GM21786 (cell line): ENCODE measurements at regions not wholly inside any gene's neighbourhood (a gene's known extent, or its start where the extent isn't known, plus 50 kb on each side); places are given as distances from the start of the nearest gene placed in this dataset.

Experiments
- ATAC-seq: cut with Tn5 transposase; IDR thresholded peaks from one replicate; pipeline ENCODE4 v1.9.1; 2021; ENCODE audit not compliant: unreplicated experiment

DNA sequence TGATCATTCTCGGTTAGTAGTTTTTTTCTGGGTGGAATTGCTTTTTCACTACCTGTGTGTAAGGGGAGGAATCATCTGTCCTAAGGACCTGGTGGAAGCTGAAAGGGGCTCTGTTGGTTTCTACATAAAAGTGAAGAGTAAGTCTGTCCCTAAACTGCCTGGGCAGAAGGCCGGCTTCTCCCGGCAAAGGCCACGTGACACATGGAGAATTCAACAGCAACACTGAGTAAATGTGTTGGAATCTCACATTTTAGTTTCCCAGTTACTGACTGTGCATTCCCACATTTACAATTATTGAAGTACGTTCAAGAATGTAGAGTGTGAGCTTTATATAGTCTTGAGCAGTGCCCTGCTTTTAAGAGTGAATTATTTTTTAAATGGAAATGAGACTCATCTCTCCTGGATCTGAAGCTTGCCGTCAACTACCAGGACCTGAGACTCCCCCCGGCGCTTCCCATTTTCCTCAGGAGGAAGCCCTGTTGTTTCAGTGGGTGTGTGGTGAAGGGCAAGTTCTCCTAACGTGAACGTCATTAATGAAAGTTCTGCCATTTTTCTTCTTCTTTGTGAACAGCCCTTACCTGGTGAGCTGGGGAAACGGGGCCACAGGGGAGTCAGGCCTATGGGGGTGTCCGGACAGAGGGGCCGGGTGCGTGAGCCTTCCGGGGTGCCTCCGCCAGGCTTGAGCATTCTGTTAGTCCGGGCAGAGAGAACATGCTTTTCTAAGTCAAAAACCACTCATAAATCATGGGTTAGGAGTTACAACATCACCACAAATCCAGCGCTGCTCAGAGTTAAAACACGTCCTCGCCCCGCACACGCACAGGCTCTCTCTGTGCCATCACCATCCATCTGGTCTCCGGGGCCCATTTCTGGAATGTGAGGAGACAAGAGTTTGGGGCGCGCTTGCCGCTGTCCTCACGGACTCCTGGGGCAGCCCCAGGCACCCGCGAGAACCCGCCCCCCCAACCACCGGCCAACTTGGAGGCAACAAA lies 56.6 kb upstream of the SMOC2 start:
- ATAC-seq = no peak

- no peak for ATAC-seq
Observed at GRCh38 chr6:168385037-168385759, 55.8 kb upstream of the SMOC2 start.

- ATAC-seq = no peak
Observed at GRCh38 chr6:168385858-168386735, 54.9 kb upstream of the SMOC2 start.

DNA sequence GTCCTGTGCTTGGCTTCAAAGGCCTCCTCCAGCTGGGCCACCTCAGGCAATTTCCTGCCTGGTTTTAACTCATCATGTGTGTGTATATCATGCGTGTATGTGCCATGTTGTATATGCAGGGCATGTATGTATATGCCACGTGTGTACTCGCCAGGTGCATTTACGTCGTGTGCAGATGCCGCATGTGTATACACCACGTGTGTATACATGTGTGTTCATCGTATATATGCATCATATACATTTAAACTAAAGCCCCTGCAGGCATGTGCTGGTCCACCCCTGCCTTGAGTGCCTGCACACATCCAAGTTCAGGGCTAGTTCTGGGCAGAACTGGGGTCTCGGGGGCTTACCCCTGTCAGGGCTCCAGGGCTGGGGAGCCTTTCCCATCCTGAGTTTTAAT lies 54.0 kb upstream of the SMOC2 start:
- no peak for ATAC-seq

DNA sequence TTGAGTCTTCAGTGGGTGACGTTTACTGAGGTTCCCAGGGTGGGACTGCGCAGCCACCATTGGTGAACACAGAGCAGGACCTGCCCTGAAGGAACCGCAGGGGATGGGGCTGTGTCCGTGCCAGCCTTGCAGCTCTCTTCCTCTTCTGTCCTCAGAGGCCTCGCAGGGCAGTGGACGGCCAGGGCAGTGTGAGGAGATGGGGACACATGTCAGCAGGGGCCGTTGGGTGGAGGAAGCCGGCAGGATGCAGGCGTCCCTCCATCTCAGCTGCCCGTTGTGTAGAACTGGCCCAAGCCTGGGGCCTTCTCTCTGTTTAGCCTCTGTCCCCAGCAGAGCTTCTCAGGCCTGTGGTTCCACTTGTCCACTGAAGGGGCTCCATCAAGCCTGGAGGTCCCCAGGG lies 53.6 kb upstream of the SMOC2 start:
- ATAC-seq = no peak

- ATAC-seq = no peak
Observed at GRCh38 chr6:168387911-168388310, 53.1 kb upstream of the SMOC2 start.

GRCh38 chr6:168388641-168389633 lies 52.0 kb upstream of the SMOC2 start:
- ATAC-seq = no peak

- ATAC-seq = no peak
Observed at GRCh38 chr6:168390749-168391420, 50.1 kb upstream of the SMOC2 start.
